ENCODE measurements at regions not wholly inside any gene's neighbourhood (a gene's known extent, or its start where the extent isn't known, plus 50 kb on each side); places are given as distances from the start of the nearest gene placed in this dataset.

DNA sequence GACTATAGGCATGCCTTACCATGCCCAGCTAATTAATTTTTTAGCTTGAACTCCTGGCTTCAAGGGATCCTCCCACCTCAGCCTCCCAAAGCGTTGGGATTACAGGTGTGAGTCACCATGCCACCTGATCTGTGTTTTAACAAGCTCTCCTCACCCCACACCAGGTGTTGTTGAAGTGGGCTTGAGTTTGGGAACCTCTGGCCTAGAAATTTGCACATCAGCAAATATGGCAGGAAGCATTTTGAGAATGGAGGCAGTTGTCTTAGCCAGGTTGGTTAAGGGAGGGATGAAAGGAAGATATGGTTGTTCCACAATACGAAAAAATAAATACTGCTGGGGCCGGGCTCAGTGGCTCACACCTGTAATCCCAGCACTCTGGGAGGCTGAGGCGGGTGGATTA lies 433.1 kb downstream of the TYW1 start:
- Mint-ChIP-seq H3K4me1 (no peaks in the 10 kb centered on the region), H3K4me3 (no peak overlapping the region), H3K9me3 (peaks cover 14 to 20% of the 10 kb centered on the region in 2 donors), H3K27me3 (no peaks in the 10 kb centered on the region), H3K27ac (no peak overlapping the region)
- DNase-seq (no peak), ATAC-seq (no peak)

DNA sequence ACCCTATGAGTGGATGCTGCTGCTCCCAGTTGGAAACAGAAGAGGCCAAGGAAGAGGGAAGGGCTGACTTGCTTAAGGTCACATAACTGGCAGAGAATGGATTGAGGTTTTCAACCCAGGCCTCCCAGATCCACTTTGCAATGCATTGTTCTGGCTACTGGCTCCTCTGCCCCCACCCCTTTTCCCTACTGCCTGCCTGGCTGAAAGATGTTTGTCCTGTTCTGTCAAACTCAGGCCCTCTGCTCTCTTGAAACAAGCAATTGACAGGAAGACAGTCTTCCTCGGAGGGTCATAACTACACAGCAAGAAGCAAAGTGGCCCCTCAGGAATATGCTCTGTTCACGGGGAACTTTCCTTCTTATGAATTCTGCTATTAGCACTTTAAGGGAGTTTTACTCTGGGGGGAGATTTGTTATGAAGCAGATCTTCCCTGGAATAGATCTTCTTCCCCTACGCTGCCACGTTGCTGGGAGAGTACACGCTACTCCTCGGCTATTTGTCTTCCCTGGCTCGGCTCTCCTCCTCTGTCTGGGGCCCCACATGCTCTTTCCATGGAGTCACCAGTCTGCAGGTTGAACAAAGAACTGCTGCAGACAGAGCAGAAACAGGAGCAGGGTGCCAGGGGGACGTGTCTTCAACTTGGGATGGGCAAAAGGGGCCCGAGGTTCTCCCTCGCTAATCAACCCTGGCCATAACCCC lies 436.1 kb downstream of the TYW1 start:
- Mint-ChIP-seq H3K4me1 (no peaks in the 10 kb centered on the region), H3K4me3 (no peak overlapping the region), H3K27ac (no peak overlapping the region), H3K9me3 (peaks cover 14 to 26% of the 10 kb centered on the region in 2 donors), H3K27me3 (no peaks in the 10 kb centered on the region)
- no peak for DNase-seq
- ATAC-seq = no peak

DNA sequence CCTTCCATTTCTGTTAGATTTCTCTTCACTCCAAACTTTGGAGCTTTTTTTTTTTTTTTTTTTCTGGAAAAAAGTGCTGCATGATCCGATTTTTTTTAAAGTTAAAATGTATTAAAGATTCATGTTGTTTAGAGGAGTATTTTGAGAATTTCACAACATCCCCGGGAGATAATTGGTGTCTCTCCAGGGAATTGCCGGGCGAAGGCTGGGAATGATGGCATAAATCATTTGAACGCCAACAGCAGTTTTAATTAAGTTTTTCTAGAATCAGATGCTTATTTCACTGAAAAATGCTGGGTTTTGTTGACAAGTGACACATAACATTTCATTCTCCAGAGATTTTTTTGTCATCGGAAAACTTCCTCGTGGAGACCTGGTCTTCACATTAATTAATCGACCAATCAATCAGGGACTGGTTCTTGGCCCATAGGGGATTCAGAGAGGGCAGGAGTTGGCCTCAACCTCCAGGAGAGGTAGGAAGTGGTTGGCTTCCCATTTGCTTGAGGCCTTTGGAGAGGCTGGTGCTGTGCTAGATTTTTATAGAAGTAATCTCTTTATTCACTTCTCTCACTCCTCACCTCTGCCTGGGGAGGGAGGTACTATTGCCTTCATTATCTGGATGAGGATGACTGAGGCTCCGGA lies 439.4 kb downstream of the TYW1 start:
- Mint-ChIP-seq H3K4me1 (no peaks in the 10 kb centered on the region), H3K9me3 (peaks cover 14 to 26% of the 10 kb centered on the region in 2 donors), H3K27ac (no peak overlapping the region), H3K4me3 (no peak overlapping the region), H3K27me3 (no peaks in the 10 kb centered on the region)
- DNase-seq (no peak), ATAC-seq (no peak)

DNA sequence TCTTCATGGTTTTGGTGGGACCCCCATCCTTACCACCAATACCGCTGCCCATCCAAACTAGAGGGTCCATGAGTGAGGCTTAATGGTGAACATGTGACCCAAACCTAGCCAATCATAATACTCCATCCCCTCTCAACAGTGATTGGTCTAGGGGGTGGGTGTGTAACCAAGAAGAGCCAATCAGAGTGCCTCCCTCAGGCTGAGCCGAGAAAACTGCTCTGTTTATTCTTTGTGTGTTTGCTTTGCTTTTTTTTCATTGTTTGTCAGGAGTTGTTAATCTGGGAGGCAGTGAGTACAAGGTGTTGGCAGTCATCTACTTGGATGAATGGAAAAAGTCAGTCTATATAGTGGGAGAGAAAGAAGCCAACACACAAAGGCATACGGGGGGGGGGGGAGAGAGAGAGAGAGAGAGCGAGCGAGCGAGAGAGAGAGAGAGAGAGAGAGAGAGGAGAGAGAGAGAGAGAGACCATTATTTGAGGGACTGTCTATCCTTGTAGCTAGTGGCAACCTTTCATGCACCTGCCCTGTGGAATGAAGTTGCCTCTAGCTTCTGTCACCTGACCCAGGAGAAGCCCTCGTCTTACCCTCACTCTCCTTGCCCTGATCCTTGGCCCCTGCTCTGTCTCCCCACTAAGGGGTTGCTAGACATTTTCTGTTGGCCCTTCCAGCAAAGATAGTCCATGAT lies 441.7 kb downstream of the TYW1 start:
- Mint-ChIP-seq H3K4me1 (no peaks in the 10 kb centered on the region), H3K27me3 (no peaks in the 10 kb centered on the region), H3K27ac (no peak overlapping the region), H3K9me3 (peaks cover 11 to 18% of the 10 kb centered on the region in 2 donors), H3K4me3 (no peak overlapping the region)
- no peak for ATAC-seq
- no peak for DNase-seq

DNA sequence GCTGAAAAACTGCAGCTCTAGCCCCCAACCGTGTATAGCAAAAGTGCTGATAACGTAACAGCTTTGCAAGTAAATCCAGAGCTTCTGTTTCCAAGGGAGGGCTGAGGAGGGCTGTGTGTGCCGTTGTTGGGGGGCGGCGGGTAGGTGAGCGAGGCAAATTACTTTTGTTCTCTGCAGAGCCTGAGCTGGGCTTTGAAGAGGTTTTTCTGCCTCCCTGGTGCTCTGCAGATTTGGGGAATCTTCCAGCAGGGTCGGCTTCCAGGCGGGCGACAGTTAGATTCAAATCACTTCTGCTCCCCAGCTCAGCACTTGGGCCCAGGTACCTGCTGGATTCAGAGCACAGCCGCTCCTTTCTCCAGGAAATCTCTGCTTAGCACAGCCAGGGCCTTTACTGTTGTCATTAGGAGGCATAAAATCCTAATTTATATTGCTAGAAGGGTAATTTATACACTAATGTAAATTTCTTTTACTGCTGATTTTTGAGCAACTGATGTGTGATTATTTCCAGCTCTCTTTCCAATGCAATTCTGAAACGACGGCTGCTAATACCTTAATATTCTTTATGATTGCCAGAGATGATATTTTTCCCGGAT lies 442.4 kb downstream of the TYW1 start:
- no peak for ATAC-seq

DNA sequence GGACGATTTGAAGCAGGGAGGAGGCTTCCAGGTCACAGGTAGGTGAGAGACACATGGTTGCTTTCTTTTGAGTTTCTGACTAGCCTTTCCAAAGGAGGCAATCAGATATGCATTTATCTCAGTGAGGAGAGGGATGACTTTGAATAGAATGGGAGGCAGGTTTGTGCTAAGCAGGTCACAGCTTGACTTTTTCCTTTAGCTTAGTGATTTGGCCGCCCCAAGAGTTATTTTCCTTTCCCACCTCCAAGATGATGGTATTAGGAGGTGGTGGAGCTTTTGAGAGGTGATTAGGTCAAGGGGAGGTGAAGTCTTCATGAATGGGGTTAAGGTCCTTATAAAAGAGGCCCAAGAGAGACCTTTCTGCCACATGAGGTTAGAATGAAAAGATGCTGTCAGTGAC lies 443.7 kb downstream of the TYW1 start:
- no peak for ATAC-seq
- Mint-ChIP-seq H3K4me3 (no peak overlapping the region), H3K4me1 (no peaks in the 10 kb centered on the region), H3K27ac (no peak overlapping the region), H3K9me3 (peaks cover 0 to 6% of the 10 kb centered on the region in 2 donors), H3K27me3 (no peaks in the 10 kb centered on the region)
- no peak for DNase-seq

More for the DNA sequence above, 442.4 kb downstream of the TYW1 start:
- Mint-ChIP-seq H3K4me3 (no peak overlapping the region), H3K27me3 (no peaks in the 10 kb centered on the region), H3K9me3 (peaks cover 5 to 12% of the 10 kb centered on the region in 2 donors), H3K27ac (no peak overlapping the region), H3K4me1 (no peaks in the 10 kb centered on the region)
- no peak for DNase-seq

DNA sequence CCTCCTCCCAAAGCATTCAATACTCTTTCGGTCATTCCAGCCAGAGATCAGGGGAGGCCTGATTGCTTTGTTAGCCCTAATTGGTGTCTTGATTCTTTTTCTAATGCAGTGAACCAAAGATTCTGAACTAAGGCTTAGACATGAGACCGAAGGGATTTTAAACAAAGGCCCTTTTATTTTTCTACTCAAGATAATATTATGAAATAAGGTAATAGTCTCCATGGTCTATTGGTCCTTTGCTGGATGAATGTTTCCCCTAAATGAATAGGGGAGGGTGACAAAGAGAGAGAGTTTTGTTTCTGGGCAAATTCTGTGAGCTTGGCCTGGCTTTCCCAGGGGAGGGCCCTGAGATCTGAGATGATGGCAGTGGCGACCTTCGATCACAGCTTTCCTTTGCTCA lies 449.1 kb downstream of the TYW1 start:
- DNase-seq (no peak), ATAC-seq (no peak)
- peaks cover 0 to 4% of the 10 kb centered on the region in 2 donors for H3K9me3 Mint-ChIP-seq
- H3K27me3 Mint-ChIP-seq = no peaks in the 10 kb centered on the region
- H3K4me3 Mint-ChIP-seq = no peak overlapping the region
- H3K27ac Mint-ChIP-seq = no peak overlapping the region
- no peaks in the 10 kb centered on the region for H3K4me1 Mint-ChIP-seq

DNA sequence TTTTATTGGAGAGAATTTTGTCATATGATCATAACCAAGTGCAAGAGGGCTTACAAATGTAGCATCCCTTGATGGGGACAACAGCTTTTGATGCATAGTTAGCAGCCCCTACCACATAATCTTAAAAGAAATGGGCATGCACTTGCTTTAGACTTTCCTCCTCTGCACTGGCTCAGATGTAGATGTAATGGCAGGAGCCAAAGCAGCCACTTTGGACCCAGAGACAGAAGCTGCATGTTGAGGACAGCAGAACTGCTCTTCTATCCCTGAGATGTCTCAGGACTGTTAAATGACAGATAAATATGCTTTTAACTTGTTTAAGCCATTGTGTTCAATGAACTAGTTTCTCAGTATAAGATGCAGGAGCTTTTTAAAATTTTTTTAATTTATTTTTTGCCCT lies 450.7 kb downstream of the TYW1 start:
- Mint-ChIP-seq H3K4me3 (no peak overlapping the region), H3K9me3 (peaks cover 4 to 6% of the 10 kb centered on the region in 2 donors), H3K4me1 (no peaks in the 10 kb centered on the region), H3K27ac (no peak overlapping the region), H3K27me3 (no peaks in the 10 kb centered on the region)
- DNase-seq = no peak
- no peak for ATAC-seq

DNA sequence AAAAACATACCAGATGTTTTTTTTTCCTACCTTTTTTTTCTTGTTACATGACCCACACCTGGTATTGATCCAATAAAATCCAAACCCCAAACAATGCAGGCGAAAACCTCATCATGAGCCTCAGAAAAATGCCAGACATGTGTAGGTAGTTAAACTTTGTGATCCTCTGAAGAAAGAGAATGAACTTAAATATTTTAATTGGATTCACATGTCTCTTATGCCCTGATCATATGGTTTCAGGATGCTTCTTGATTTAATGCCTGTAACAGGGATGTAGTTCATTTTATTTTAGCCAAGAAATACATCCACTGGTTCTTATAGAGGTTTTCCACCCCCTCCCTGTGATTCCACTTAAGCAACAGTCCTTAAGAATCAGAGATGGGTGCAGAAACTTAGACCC lies 451.6 kb downstream of the TYW1 start:
- Mint-ChIP-seq H3K9me3 (peaks cover 4 to 14% of the 10 kb centered on the region in 2 donors), H3K27ac (no peak overlapping the region), H3K4me3 (no peak overlapping the region), H3K4me1 (no peaks in the 10 kb centered on the region), H3K27me3 (no peaks in the 10 kb centered on the region)
- no peak for ATAC-seq
- DNase-seq = no peak

DNA sequence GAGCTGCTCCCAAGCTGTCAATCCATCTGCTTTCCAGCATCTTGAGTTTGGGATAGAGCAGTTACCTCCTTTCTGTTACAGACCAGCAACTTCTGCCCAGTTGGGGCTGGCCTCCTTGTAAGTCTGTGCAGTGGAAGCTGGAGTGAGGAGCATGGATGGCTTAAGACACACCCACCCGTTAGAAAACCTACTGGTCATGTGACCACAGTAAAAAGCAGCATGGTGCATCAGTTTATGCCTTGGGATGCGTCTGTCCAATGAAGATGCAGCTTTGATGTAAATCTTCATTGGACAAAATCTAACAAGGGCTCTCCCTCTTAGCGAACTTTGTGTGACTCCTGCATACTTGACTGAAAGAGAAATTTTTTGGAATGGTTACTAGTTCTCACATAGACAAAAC lies 453.5 kb downstream of the TYW1 start:
- ATAC-seq = no peak
- no peaks in the 10 kb centered on the region for H3K4me1 Mint-ChIP-seq
- no peak overlapping the region for H3K4me3 Mint-ChIP-seq
- H3K27ac Mint-ChIP-seq = no peak overlapping the region
- H3K9me3 Mint-ChIP-seq = peaks cover 4 to 14% of the 10 kb centered on the region in 2 donors
- no peaks in the 10 kb centered on the region for H3K27me3 Mint-ChIP-seq
- no peak for DNase-seq

DNA sequence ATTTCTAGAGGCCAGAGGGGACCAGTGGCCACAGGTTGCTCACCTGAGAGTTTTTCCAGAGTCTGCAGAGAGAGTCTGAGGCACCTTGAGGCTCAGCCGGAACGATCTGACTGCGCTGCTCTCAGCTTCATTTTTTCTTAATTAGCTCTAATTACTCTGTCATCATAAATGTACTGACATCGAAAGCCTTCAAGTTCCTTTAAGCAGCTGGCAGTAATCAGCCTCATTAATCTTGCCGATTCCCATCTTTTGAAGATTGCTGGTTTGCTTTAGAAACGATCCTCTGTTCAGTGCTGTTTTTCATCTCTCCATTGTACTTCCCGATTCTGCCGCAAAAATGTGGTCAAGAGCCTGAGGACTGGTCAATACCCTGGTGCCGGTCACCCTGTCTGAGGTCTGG lies 454.7 kb downstream of the TYW1 start:
- ATAC-seq = no peak
- Mint-ChIP-seq H3K4me1 (no peaks in the 10 kb centered on the region), H3K9me3 (peaks cover 4 to 14% of the 10 kb centered on the region in 2 donors), H3K27me3 (no peaks in the 10 kb centered on the region), H3K4me3 (no peak overlapping the region), H3K27ac (no peak overlapping the region)
- no peak for DNase-seq

DNA sequence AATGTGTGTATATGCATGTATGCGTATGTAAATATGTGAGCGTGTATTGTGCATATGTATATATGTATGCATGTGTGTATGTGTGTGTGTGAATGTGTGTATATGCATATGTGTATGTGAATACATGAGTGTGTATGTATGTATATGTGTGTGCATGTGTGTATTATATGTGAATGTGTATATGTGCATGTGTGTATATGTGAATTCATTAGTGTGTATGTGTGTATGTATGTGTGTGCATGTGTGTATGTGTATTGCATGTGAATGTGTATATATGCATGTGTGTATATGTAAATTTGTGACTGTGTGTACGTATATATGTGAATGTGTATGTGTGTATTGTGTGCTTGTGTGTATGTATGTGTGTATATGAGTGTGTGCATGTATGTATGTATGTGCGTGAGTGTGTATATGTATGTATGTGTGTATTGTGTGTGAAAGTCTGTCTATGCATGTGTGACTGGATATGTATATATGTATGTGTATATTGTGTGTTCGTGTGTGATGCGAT lies 455.9 kb downstream of the TYW1 start:
- Mint-ChIP-seq H3K9me3 (peaks cover 4 to 14% of the 10 kb centered on the region in 2 donors), H3K4me3 (no peak overlapping the region), H3K4me1 (no peaks in the 10 kb centered on the region), H3K27ac (no peak overlapping the region), H3K27me3 (no peaks in the 10 kb centered on the region)
- DNase-seq (no peak), ATAC-seq (no peak)

DNA sequence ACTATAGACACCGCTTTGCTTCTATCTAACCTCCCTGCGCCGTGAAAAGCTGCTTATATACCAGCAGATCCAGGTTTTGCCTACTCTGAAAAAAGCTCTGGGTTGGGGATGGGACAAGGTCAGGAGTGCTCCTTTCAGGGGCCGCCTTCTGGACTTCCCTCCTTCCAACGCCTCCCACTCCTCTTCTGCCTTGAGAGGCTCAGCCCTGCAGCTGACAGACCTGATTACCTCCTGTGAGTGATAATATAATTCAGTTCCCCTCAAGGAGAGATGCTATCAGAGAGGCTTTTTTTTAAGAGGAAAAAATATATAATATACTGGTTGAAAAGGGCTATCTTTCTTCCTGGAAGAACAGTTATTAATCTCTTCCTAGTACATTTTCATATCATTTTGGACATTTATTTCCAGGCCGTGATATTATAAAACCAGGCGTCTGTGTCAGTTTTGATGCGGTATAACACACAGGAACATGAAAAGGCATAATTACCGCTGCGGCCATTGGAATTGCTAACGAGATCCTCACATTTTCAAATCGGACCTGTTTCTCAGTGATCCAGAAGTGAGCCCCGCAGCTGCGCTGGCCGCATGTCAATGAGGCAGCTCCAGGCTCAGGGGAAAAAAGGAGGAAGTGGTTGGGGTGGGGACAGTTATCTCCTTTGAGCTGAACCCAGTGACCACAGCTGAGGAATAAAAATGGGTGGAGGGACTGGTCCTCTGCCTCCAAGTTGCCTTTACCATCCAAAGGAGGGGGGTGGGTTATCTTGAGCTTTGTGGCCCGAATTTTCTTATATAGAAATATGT lies 457.1 kb downstream of the TYW1 start:
- Mint-ChIP-seq H3K4me3 (no peak overlapping the region), H3K27ac (no peak overlapping the region), H3K4me1 (no peaks in the 10 kb centered on the region), H3K27me3 (no peaks in the 10 kb centered on the region), H3K9me3 (peaks cover 0 to 14% of the 10 kb centered on the region in 2 donors)
- DNase-seq (no peak), ATAC-seq (no peak)

DNA sequence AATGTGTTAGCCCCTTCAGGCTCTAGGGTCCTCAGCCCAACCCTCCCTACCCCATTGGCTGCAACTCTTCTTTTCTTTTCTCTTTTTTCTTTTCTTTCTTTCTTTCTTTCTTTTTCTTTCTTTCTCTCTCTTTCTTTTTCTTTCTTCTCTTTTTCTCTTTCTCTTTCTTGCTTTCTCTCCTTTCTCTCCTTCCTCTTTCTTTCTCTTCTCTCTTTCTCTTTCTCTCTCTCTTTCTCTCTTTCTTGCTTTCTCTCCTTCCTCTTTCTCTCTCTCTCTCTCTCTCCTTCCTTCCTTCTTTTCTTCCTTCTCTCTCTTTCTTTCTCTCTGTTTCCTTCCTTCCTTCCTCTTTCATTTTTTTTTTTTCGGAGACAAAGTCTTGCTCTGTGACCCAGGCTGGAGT lies 458.9 kb downstream of the TYW1 start:
- H3K27me3 Mint-ChIP-seq = no peaks in the 10 kb centered on the region
- H3K27ac Mint-ChIP-seq = no peak overlapping the region
- H3K9me3 Mint-ChIP-seq = peaks cover 0 to 14% of the 10 kb centered on the region in 2 donors
- DNase-seq (no peak), ATAC-seq (no peak)
- no peak overlapping the region for H3K4me3 Mint-ChIP-seq
- H3K4me1 Mint-ChIP-seq = no peaks in the 10 kb centered on the region

DNA sequence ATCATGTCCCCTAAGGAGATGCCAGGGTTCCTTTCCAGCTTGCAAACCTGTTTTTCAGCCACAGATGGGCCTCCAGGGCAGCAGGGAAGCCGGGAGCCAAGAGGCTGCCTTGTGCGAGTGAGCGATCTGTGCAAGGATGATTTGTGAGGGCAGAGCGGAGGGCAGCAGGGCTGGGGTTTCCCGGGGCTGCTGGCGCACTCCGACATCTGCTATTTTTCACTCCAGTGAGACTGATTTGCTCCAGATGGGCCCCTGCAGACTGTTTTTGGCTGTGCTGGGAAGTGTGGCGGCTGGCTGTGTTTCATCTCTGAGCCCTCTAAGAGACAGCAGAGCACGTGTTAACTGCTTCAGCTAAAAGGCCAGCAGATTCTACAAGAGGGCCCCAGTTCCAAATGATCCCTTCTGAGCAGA lies 466.2 kb downstream of the TYW1 start:
- ATAC-seq (no peak), DNase-seq (no peak)
- Mint-ChIP-seq H3K4me1 (no peaks in the 10 kb centered on the region), H3K9me3 (peaks cover 4 to 12% of the 10 kb centered on the region in 2 donors), H3K27me3 (peaks cover 11% of the 10 kb centered on the region), H3K4me3 (no peak overlapping the region), H3K27ac (no peak overlapping the region)

Measured in stimulated activated naive CD8-positive, alpha-beta T cell treated with anti-CD3 and anti-CD28 coated beads, Interleukin-15, amount 100 ng/mL, for 72 hours (primary cell).